NCI-H1930 (cell line): ENCODE measurements at regions not wholly inside any gene's neighbourhood (a gene's known extent, or its start where the extent isn't known, plus 50 kb on each side); places are given as distances from the start of the nearest gene placed in this dataset.
"Not testable (repeated sequence)": the region's sequence is repeated elsewhere in the genome, so short reads cannot be mapped to it uniquely, and the experiment has no call there.

Source experiments
- DNase-seq, 2 experiments: peaks; one replicate each; lab custom pipeline; 2025; lab: John Stamatoyannopoulos, UW

GRCh38 chr14:34381304-34381703 is 80.7 kb downstream of the SPTSSA start:
- DNase-seq: not testable (repeated sequence)

- DNase-seq: no peak
Measured at GRCh38 chr14:34380471-34380845, 81.6 kb downstream of the SPTSSA start.

GRCh38 chr14:34379816-34380470 is 82.1 kb downstream of the SPTSSA start:
- DNase-seq: no peak

GRCh38 chr14:34376649-34377267 is 85.3 kb downstream of the SPTSSA start:
- no peak for DNase-seq

GRCh38 chr14:34374998-34375740 is 86.9 kb downstream of the SPTSSA start:
- no peak for DNase-seq

GRCh38 chr14:34373191-34373590 is 88.8 kb downstream of the SPTSSA start:
- DNase-seq: no peak

GRCh38 chr14:34372786-34373185 is 89.3 kb downstream of the SPTSSA start:
- DNase-seq: no peak

GRCh38 chr14:34369648-34370030 is 92.4 kb downstream of the SPTSSA start:
- DNase-seq: no peak

GRCh38 chr14:34368971-34369647 is 92.9 kb downstream of the SPTSSA start:
- no peak for DNase-seq

- peak in 1 of 2 experiments; percentile 30 for DNase-seq
Measured at GRCh38 chr14:34368115-34368970, 93.7 kb downstream of the SPTSSA start.

- DNase-seq: no peak
Measured at GRCh38 chr14:34365309-34365915, 96.6 kb downstream of the SPTSSA start.

GRCh38 chr14:34364201-34364600 is 97.8 kb downstream of the SPTSSA start:
- DNase-seq: no peak

- DNase-seq: no peak
Measured at GRCh38 chr14:34363733-34364134, 98.3 kb downstream of the SPTSSA start.

GRCh38 chr14:34362641-34363251 is 99.3 kb downstream of the SPTSSA start:
- DNase-seq: no peak

GRCh38 chr14:34361504-34362011 is 100.5 kb downstream of the SPTSSA start:
- no peak for DNase-seq

GRCh38 chr14:34359420-34360117 is 102.5 kb downstream of the SPTSSA start:
- DNase-seq: no peak

GRCh38 chr14:34356264-34356654 is 105.8 kb downstream of the SPTSSA start:
- DNase-seq: no peak

- DNase-seq: peak in 1 of 2 experiments; percentile 8
Measured at GRCh38 chr14:34355584-34356263, 106.3 kb downstream of the SPTSSA start.

- DNase-seq: no peak
Measured at GRCh38 chr14:34354556-34354955, 107.5 kb downstream of the SPTSSA start.
